GM12878 (cell line): ENCODE measurements at regions not wholly inside any gene's neighbourhood (a gene's known extent, or its start where the extent isn't known, plus 50 kb on each side); places are given as distances from the start of the nearest gene placed in this dataset.

Source experiments
- ATAC-seq: fragments of 200-7000 bp; cut with Tn5 transposase; 3 replicates; pipeline ENCODE4 v1.9.1; 2020; ENCODE audit warnings: mild to moderate bottlenecking, moderate library complexity
- BruUV-seq: library from RNA; stranded (reverse); fragments of 400-500 nt; replicated peaks from 2 replicates; lab custom pipeline; 2021; lab: Mats Ljungman, UMichigan
- CTCF ChIA-PET: fragments of 300-600 bp; sonication (Branson Sonifier 250); formaldehyde crosslinking; extraction: SDS; loops from one replicate; lab custom pipeline; 2021; ENCODE audit warnings: inconsistent platforms; lab: Yijun Ruan, JAX
- POLR2A ChIA-PET: fragments of 350-600 bp; formaldehyde crosslinking; extraction: SDS; loops from one replicate; lab custom pipeline; 2021; ENCODE audit warnings: inconsistent platforms; lab: Charles Lee
- RAD21 ChIA-PET: fragments of 300-600 bp; sonication (Branson Sonifier 250); formaldehyde crosslinking; loops from one replicate; lab custom pipeline; 2023; ENCODE audit warnings: antibody characterized with exemption; ENCODE audit not compliant: unreplicated experiment; lab: Charles Lee
- SMC1A ChIA-PET: fragments of 300-600 bp; sonication (Branson Sonifier 250); formaldehyde crosslinking; loops from one replicate; lab custom pipeline; 2023; ENCODE audit not compliant: unreplicated experiment, uncharacterized antibody; lab: Charles Lee
- DNase-seq: peaks from one replicate; pipeline ENCODE4 v3.0.0-alpha.2; 2011; ENCODE audit warnings: low read depth, low spot score
- FAIRE-seq: peaks from 3 replicates; lab custom pipeline; 2011; peaks lifted over from hg19 to GRCh38; lab: Jason Lieb, UNC
- H2AFZ ChIP-seq: 2 replicates; pipeline ENCODE4 v1.6.0; 2011; ENCODE audit warnings: low read depth, low read length, control low read depth; ENCODE audit not compliant: control insufficient read depth
- H3K27ac ChIP-seq: 2 replicates; pipeline ENCODE4 v1.5.1; 2011; ENCODE audit warnings: control low read depth; ENCODE audit not compliant: control insufficient read depth, insufficient read depth
- H3K27me3 ChIP-seq, 2 experiments: replicated peaks in 1 of 2; 2 replicates each; pipeline versions ENCODE4 v1.6.0 to v1.6.1; 2011; ENCODE audit warnings: low read length in 1 of 2; ENCODE audit not compliant: control insufficient read depth in 2 of 2, insufficient read depth in 2 of 2
- H3K36me3 ChIP-seq, 2 experiments: 2 replicates each; pipeline ENCODE4 v1.5.1; 2011; ENCODE audit warnings: low read length in 1 of 2; ENCODE audit not compliant: control insufficient read depth in 2 of 2, insufficient read depth in 2 of 2
- H3K4me1 ChIP-seq: 2 replicates; pipeline ENCODE4 v1.6.1; 2011; ENCODE audit warnings: mild to moderate bottlenecking, low read length, moderate library complexity, mixed read lengths; ENCODE audit not compliant: control insufficient read depth, insufficient read depth
- H3K4me2 ChIP-seq: 2 replicates; pipeline ENCODE4 v1.6.0; 2011; ENCODE audit warnings: control low read depth; ENCODE audit not compliant: control insufficient read depth, insufficient read depth
- H3K4me3 ChIP-seq: fragments of 200-600 bp; sonication (generic); 2 replicates; pipeline ENCODE4 v1.5.1; 2016
- H3K79me2 ChIP-seq: 2 replicates; pipeline ENCODE4 v1.6.0; 2011; ENCODE audit warnings: low read length; ENCODE audit not compliant: control insufficient read depth, insufficient read depth
- H3K9ac ChIP-seq: 2 replicates; pipeline ENCODE4 v1.8.0; 2011; ENCODE audit warnings: low read length, control low read depth, mixed read lengths; ENCODE audit not compliant: control insufficient read depth, insufficient read depth
- H3K9me3 ChIP-seq: replicated peaks from 3 replicates; pipeline ENCODE4 v1.5.1; 2011; ENCODE audit warnings: mild to moderate bottlenecking, low read length; ENCODE audit not compliant: control insufficient read depth, insufficient read depth
- H4K20me1 ChIP-seq: 2 replicates; pipeline ENCODE4 v1.6.0; 2011; ENCODE audit not compliant: control insufficient read depth, insufficient read depth
- CTCF ChIP-seq, 3 experiments: IDR thresholded peaks in 2 of 3; conservative IDR thresholded peaks in 1 of 3; 2 replicates each; pipeline ENCODE4 v1.5.1; 2011; ENCODE audit warnings: low read depth in 3 of 3, low read length in 3 of 3, mild to moderate bottlenecking in 3 of 3, control low read depth in 2 of 3, moderate library complexity in 2 of 3, inconsistent platforms in 1 of 3, mixed read lengths in 1 of 3; ENCODE audit not compliant: control insufficient read depth in 2 of 3, insufficient read depth in 1 of 3; ENCODE audit errors: extremely low read depth in 1 of 3
- HDAC2 ChIP-seq: fragments of 200-600 bp; sonication (generic); IDR thresholded peaks from 2 replicates; pipeline ENCODE4 v1.6.1; 2017
- HDAC6 ChIP-seq: fragments of 200-600 bp; sonication (generic); IDR thresholded peaks from one replicate; pipeline ENCODE4 v1.8.0; 2017; ENCODE audit warnings: antibody characterized with exemption; ENCODE audit not compliant: unreplicated experiment
- JUNB ChIP-seq: IDR thresholded peaks from 2 replicates; pipeline ENCODE4 v1.6.1; 2016; ENCODE audit warnings: antibody characterized with exemption, mild to moderate bottlenecking
- KAT2A ChIP-seq: conservative IDR thresholded peaks from 2 replicates; pipeline ENCODE4 v1.6.1; 2011; ENCODE audit warnings: low read depth, low read length; ENCODE audit not compliant: control insufficient read depth
- NFYB ChIP-seq: IDR thresholded peaks from 2 replicates; pipeline ENCODE4 v1.6.1; 2011; ENCODE audit warnings: low read depth, mild to moderate bottlenecking, low read length, improper control_type of control experiment, moderate library complexity; ENCODE audit not compliant: insufficient read depth
- NR2C2 ChIP-seq: IDR thresholded peaks from 2 replicates; pipeline ENCODE4 v1.6.1; 2011; ENCODE audit warnings: borderline replicate concordance, low read depth; ENCODE audit not compliant: control insufficient read depth, insufficient read length
- SIN3A ChIP-seq: IDR thresholded peaks from 2 replicates; pipeline ENCODE4 v1.6.1; 2012; ENCODE audit warnings: low read depth, low read length, improper control_type of control experiment
- SMAD5 ChIP-seq: IDR thresholded peaks from 2 replicates; pipeline ENCODE4 v1.6.1; 2016; ENCODE audit warnings: antibody characterized with exemption, low read depth
- SRF ChIP-seq, 2 experiments: IDR thresholded peaks; 2 replicates each; pipeline ENCODE4 v1.6.1; 2011; ENCODE audit warnings: low read depth in 2 of 2, low read length in 2 of 2, mild to moderate bottlenecking in 1 of 2, moderate library complexity in 1 of 2
- TBL1XR1 ChIP-seq: IDR thresholded peaks from 2 replicates; pipeline ENCODE4 v1.6.1; 2012; ENCODE audit warnings: low read depth, low read length, improper control_type of control experiment
- WRNIP1 ChIP-seq: IDR thresholded peaks from 2 replicates; pipeline ENCODE4 v1.6.1; 2011; ENCODE audit warnings: low read depth, low read length, improper control_type of control experiment, borderline replicate concordance
- ZBTB11 ChIP-seq: fragments of 450-650 bp; formaldehyde crosslinking; IDR thresholded peaks from 2 replicates; pipeline ENCODE4 v1.5.0; 2022; ENCODE audit warnings: mild to moderate bottlenecking, missing genetic modification characterization
- WGBS: methylation state at CpG from one replicate; pipeline ENCODE4 v1.1.6; 2016; ENCODE audit warnings: low lambda C conversion rate; ENCODE audit not compliant: insufficient replicate concordance, insufficient coverage; ENCODE audit errors: missing lambda C conversion rate; 5-methylcytosine and 5-hydroxymethylcytosine counted together
- in situ Hi-C: fragments of 300-500 bp; cut with MboI; formaldehyde crosslinking; loops from 9 replicates; pipeline ENCODE4 v1.14.3; 2018; ENCODE audit warnings: mixed read lengths
- intact Hi-C: fragments of 100-400 bp; cut with micrococcal nuclease; formaldehyde crosslinking; loops from one replicate; pipeline ENCODE4 v1.14.2; 2022; ENCODE audit not compliant: unreplicated experiment
- TF ChIP-seq, protein P1 (sequence below): fragments of 450-650 bp; IDR thresholded peaks from 2 replicates; pipeline ENCODE4 v1.6.1; 2018; ENCODE audit warnings: mild to moderate bottlenecking, low read depth, moderate library complexity; ENCODE audit not compliant: partially characterized antibody
- TF ChIP-seq, protein P2 (sequence below): fragments of 450-650 bp; IDR thresholded peaks from 2 replicates; pipeline ENCODE4 v1.6.1; 2016; ENCODE audit warnings: mild to moderate bottlenecking

GRCh38 chr2:176622792-176623191 is 353.6 kb downstream of the MTX2 start:
- ATAC-seq: no peak
- no peaks in the 10 kb centered on the region for H3K36me3 ChIP-seq
- no peaks in the 10 kb centered on the region for H3K9me3 ChIP-seq
- H3K4me1 ChIP-seq: no peaks in the 10 kb centered on the region
- no peak overlapping the region for H3K27ac ChIP-seq
- intact Hi-C loops (no loop called here), in situ Hi-C loops (no loop called here)
- H3K4me3 ChIP-seq: no peak overlapping the region
- no peak overlapping the region for H2AFZ ChIP-seq
- no peak for FAIRE-seq
- ChIA-PET RAD21 (no interaction called here), SMC1A (interaction anchor here (1.3 to 1.4 kb wide), 2 partner anchors 62 to 168 kb away, joined by 3 read pairs; no protein-coding TSS in a partner anchor), CTCF (interaction anchor here (0.8 kb wide), 1 partner anchor 29 kb away, joined by 3 read pairs; no protein-coding TSS in a partner anchor), POLR2A (no interaction called here)
- WGBS: 23% methylated on average over 4 of the region's 4 CpGs
- no TSS peak for BruUV-seq
- H3K4me2 ChIP-seq: no peak overlapping the region
- H4K20me1 ChIP-seq: no peaks in the 10 kb centered on the region
- H3K27me3 ChIP-seq: 0 out of 4 replicates have a peak, but pooled peaks cover 0 to 5% of the 10 kb centered on the region in 2 experiments
- DNase-seq: no peak
- H3K79me2 ChIP-seq: no peaks in the 10 kb centered on the region
- no peak overlapping the region for H3K9ac ChIP-seq
- TF ChIP-seq, protein P1, sequence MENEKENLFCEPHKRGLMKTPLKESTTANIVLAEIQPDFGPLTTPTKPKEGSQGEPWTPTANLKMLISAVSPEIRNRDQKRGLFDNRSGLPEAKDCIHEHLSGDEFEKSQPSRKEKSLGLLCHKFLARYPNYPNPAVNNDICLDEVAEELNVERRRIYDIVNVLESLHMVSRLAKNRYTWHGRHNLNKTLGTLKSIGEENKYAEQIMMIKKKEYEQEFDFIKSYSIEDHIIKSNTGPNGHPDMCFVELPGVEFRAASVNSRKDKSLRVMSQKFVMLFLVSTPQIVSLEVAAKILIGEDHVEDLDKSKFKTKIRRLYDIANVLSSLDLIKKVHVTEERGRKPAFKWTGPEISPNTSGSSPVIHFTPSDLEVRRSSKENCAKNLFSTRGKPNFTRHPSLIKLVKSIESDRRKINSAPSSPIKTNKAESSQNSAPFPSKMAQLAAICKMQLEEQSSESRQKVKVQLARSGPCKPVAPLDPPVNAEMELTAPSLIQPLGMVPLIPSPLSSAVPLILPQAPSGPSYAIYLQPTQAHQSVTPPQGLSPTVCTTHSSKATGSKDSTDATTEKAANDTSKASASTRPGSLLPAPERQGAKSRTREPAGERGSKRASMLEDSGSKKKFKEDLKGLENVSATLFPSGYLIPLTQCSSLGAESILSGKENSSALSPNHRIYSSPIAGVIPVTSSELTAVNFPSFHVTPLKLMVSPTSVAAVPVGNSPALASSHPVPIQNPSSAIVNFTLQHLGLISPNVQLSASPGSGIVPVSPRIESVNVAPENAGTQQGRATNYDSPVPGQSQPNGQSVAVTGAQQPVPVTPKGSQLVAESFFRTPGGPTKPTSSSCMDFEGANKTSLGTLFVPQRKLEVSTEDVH: no peak
- no peak for TF ChIP-seq NR2C2
- no peak for TF ChIP-seq SMAD5
- no peak for TF ChIP-seq NFYB
- TF ChIP-seq SRF (IDR thresholded peaks at IDR 0.05; ENCODE audit: low read depth in 2 of 2, low read length in 2 of 2): no peak
- TF ChIP-seq SIN3A: no peak
- no peak for TF ChIP-seq WRNIP1
- TF ChIP-seq ZBTB11 (CRISPR knock-in tag): no peak
- TF ChIP-seq HDAC2: no peak
- TF ChIP-seq, protein P2, sequence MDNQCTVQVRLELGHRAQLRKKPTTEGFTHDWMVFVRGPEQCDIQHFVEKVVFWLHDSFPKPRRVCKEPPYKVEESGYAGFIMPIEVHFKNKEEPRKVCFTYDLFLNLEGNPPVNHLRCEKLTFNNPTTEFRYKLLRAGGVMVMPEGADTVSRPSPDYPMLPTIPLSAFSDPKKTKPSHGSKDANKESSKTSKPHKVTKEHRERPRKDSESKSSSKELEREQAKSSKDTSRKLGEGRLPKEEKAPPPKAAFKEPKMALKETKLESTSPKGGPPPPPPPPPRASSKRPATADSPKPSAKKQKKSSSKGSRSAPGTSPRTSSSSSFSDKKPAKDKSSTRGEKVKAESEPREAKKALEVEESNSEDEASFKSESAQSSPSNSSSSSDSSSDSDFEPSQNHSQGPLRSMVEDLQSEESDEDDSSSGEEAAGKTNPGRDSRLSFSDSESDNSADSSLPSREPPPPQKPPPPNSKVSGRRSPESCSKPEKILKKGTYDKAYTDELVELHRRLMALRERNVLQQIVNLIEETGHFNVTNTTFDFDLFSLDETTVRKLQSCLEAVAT: no peak
- TF ChIP-seq CTCF (IDR thresholded peaks at IDR 0.05 in 2 of 3, conservative IDR thresholded peaks at IDR 0.05 in 1 of 3; ENCODE audit: control insufficient read depth in 2 of 3, extremely low read depth in 1 of 3, insufficient read depth in 1 of 3, low read depth in 3 of 3, low read length in 3 of 3): no peak
- TF ChIP-seq TBL1XR1: no peak
- TF ChIP-seq JUNB: no peak
- TF ChIP-seq HDAC6: no peak
- TF ChIP-seq KAT2A: no peak
